Hepatocyte (in vitro differentiated cells): ENCODE measurements at regions not wholly inside any gene's neighbourhood (a gene's known extent, or its start where the extent isn't known, plus 50 kb on each side); places are given as distances from the start of the nearest gene placed in this dataset.
A peak's percentile ranks its signal among the peaks of the same experiment; 100 is the strongest.

Experiments used
- DNase-seq: peaks from one replicate; pipeline ENCODE4 v3.0.0-alpha.2; 2016; ENCODE audit warnings: low spot score
- H2AFZ ChIP-seq: fragments of 200-600 bp; sonication (generic); 2 replicates; pipeline ENCODE4 v1.6.0; 2016; ENCODE audit warnings: antibody characterized with exemption, mild to moderate bottlenecking
- H3K27ac ChIP-seq: fragments of 200-600 bp; sonication (generic); 2 replicates; pipeline ENCODE4 v1.5.1; 2016; ENCODE audit warnings: mild to moderate bottlenecking
- H3K27me3 ChIP-seq: fragments of 200-600 bp; sonication (generic); 2 replicates; pipeline ENCODE4 v1.6.1; 2016
- H3K36me3 ChIP-seq: fragments of 200-600 bp; sonication (generic); replicated peaks from 2 replicates; pipeline ENCODE4 v1.5.1; 2016; ENCODE audit warnings: low read depth; ENCODE audit not compliant: insufficient read depth
- H3K4me1 ChIP-seq: fragments of 200-600 bp; sonication (generic); 2 replicates; pipeline ENCODE4 v1.5.1; 2016; ENCODE audit warnings: mild to moderate bottlenecking, moderate library complexity; ENCODE audit not compliant: insufficient read depth
- H3K4me2 ChIP-seq: fragments of 200-600 bp; sonication (generic); 2 replicates; pipeline ENCODE4 v1.6.0; 2016
- H3K4me3 ChIP-seq: fragments of 200-600 bp; sonication (generic); 2 replicates; pipeline ENCODE4 v1.5.1; 2016; ENCODE audit warnings: mild to moderate bottlenecking
- H3K79me2 ChIP-seq: fragments of 200-600 bp; sonication (generic); 2 replicates; pipeline ENCODE4 v1.6.0; 2017; ENCODE audit warnings: mild to moderate bottlenecking
- H3K9me2 ChIP-seq: fragments of 200-600 bp; sonication (generic); replicated peaks from 2 replicates; pipeline ENCODE4 v1.6.0; 2017; ENCODE audit warnings: mild to moderate bottlenecking; ENCODE audit not compliant: insufficient read depth
- H3K9me3 ChIP-seq: fragments of 200-600 bp; sonication (generic); 2 replicates; pipeline ENCODE4 v1.5.1; 2016; ENCODE audit warnings: low read depth, mild to moderate bottlenecking
- H4K20me1 ChIP-seq: fragments of 200-600 bp; sonication (generic); 2 replicates; pipeline ENCODE4 v1.6.0; 2016; ENCODE audit warnings: mild to moderate bottlenecking; ENCODE audit not compliant: insufficient read depth, poor library complexity, severe bottlenecking
- EZH2 ChIP-seq: fragments of 200-600 bp; sonication (generic); IDR thresholded peaks from 2 replicates; pipeline ENCODE4 v1.6.1; 2016; ENCODE audit warnings: antibody characterized with exemption, mild to moderate bottlenecking, borderline replicate concordance
- EZH2phosphoT487 ChIP-seq: fragments of 200-600 bp; sonication (generic); IDR thresholded peaks from one replicate; pipeline ENCODE4 v1.6.1; 2018; ENCODE audit warnings: antibody characterized with exemption, mild to moderate bottlenecking, low read depth, moderate library complexity; ENCODE audit not compliant: unreplicated experiment, severe bottlenecking
- WGBS: methylation state at CpG from one replicate; pipeline ENCODE4 v1.1.6; 2016; ENCODE audit warnings: low lambda C conversion rate; ENCODE audit errors: missing lambda C conversion rate; 5-methylcytosine and 5-hydroxymethylcytosine counted together
- TF ChIP-seq, protein P1 (sequence below): fragments of 200-600 bp; sonication (generic); IDR thresholded peaks from 2 replicates; pipeline ENCODE4 v1.5.1; 2016; ENCODE audit warnings: antibody characterized with exemption, mild to moderate bottlenecking; ENCODE audit not compliant: poor library complexity

- Histone ChIP-seq H3K79me2 (no peaks in the 10 kb centered on the region), H3K27me3 (no peaks in the 10 kb centered on the region), H3K4me2 (no peak overlapping the region), H2AFZ (no peak overlapping the region), H3K9me3 (no peaks in the 10 kb centered on the region), H3K27ac (no peak overlapping the region), H3K36me3 (no peaks in the 10 kb centered on the region), H4K20me1 (no peaks in the 10 kb centered on the region), H3K4me3 (no peak overlapping the region), H3K4me1 (peaks cover 8% of the 10 kb centered on the region), H3K9me2 (no peaks in the 10 kb centered on the region)
- TF ChIP-seq EZH2, result no peak
- TF ChIP-seq, protein P1, sequence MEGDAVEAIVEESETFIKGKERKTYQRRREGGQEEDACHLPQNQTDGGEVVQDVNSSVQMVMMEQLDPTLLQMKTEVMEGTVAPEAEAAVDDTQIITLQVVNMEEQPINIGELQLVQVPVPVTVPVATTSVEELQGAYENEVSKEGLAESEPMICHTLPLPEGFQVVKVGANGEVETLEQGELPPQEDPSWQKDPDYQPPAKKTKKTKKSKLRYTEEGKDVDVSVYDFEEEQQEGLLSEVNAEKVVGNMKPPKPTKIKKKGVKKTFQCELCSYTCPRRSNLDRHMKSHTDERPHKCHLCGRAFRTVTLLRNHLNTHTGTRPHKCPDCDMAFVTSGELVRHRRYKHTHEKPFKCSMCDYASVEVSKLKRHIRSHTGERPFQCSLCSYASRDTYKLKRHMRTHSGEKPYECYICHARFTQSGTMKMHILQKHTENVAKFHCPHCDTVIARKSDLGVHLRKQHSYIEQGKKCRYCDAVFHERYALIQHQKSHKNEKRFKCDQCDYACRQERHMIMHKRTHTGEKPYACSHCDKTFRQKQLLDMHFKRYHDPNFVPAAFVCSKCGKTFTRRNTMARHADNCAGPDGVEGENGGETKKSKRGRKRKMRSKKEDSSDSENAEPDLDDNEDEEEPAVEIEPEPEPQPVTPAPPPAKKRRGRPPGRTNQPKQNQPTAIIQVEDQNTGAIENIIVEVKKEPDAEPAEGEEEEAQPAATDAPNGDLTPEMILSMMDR, result no peak
- TF ChIP-seq EZH2phosphoT487, result no peak
- 33% methylated on average over 5 of the region's 5 CpGs for WGBS
- DNase-seq, result no peak
These were observed 70.1 kb downstream of the ZNF641 start for GRCh38 chr12:48280572-48280971.

DNA sequence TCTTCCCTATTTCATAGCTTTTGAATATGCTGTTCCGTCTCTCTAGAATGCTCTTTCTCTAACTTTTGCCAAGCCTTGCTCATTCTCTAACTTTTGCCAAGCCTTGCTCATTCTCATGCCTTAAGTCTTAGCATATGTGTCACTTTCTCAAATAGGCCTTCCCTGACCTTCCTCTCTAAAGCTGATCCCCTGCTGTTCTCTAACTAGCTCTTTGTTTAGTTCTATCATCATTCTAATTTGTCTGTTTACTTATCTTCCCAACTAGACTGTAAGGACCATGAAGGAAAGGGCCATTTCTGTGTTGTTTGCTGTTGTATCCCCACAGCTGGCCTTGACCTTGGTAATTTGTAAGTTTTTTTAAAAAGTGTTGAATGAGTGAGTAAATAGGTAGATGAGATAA lies 71.1 kb downstream of the ZNF641 start:
- peak overlapping the region; percentile 10 for H2AFZ ChIP-seq
- H3K4me3 ChIP-seq, result no peak overlapping the region
- H3K79me2 ChIP-seq, result no peaks in the 10 kb centered on the region
- no peak overlapping the region for H3K4me2 ChIP-seq
- no peaks in the 10 kb centered on the region for H3K36me3 ChIP-seq
- H3K9me3 ChIP-seq, result no peaks in the 10 kb centered on the region
- TF ChIP-seq EZH2phosphoT487 (no peak), EZH2 (no peak)
- TF ChIP-seq, protein P1, result no peak
- no peaks in the 10 kb centered on the region for H4K20me1 ChIP-seq
- DNase-seq, result no peak
- peaks cover 8% of the 10 kb centered on the region for H3K4me1 ChIP-seq
- WGBS, result 62% methylated on average over 1 of the region's 1 CpG
- no peaks in the 10 kb centered on the region for H3K9me2 ChIP-seq
- no peaks in the 10 kb centered on the region for H3K27me3 ChIP-seq
- H3K27ac ChIP-seq, result peak overlapping the region; percentile 52

DNA sequence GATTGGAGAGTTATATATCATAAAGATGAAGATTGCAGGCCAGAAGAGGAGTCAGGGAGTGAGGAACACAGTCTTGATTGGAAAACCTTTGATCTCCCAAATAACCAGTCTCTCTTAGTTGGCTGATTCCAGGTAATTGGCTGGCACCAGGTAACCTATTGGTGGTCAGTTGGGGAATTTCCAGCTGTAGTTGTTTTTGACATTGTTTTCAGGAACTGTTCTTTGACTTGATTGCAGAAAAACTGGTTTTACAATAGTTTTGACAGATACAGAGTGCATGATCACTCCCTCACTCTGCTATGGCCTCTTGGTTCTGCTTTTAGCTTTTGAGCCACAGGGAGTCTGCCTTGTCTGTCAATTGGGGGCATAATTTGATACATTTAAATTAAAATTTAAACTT lies 71.6 kb downstream of the ZNF641 start:
- H3K79me2 ChIP-seq, result no peaks in the 10 kb centered on the region
- H3K4me2 ChIP-seq, result no peak overlapping the region
- H3K9me2 ChIP-seq, result no peaks in the 10 kb centered on the region
- DNase-seq, result no peak
- H3K9me3 ChIP-seq, result no peaks in the 10 kb centered on the region
- TF ChIP-seq, protein P1, result no peak
- TF ChIP-seq EZH2 (no peak), EZH2phosphoT487 (no peak)
- H3K36me3 ChIP-seq, result no peaks in the 10 kb centered on the region
- H3K27ac ChIP-seq, result peak overlapping the region; percentile 26
- no peaks in the 10 kb centered on the region for H3K27me3 ChIP-seq
- peak overlapping the region; percentile 10 for H2AFZ ChIP-seq
- H3K4me3 ChIP-seq, result no peak overlapping the region
- peaks cover 8% of the 10 kb centered on the region for H3K4me1 ChIP-seq
- H4K20me1 ChIP-seq, result no peaks in the 10 kb centered on the region

- Histone ChIP-seq H3K36me3 (no peaks in the 10 kb centered on the region), H3K4me1 (peaks cover 8% of the 10 kb centered on the region), H3K27ac (no peak overlapping the region), H3K79me2 (no peaks in the 10 kb centered on the region), H3K27me3 (no peaks in the 10 kb centered on the region), H2AFZ (no peak overlapping the region), H4K20me1 (no peaks in the 10 kb centered on the region), H3K9me2 (no peaks in the 10 kb centered on the region), H3K4me3 (no peak overlapping the region), H3K4me2 (no peak overlapping the region), H3K9me3 (no peaks in the 10 kb centered on the region)
- TF ChIP-seq EZH2phosphoT487 (no peak), EZH2 (no peak)
- TF ChIP-seq, protein P1, result no peak
- WGBS, result 72% methylated on average over 2 of the region's 2 CpGs
- DNase-seq, result no peak
These were observed 73.5 kb upstream of the OR10AD1 start for GRCh38 chr12:48276621-48277020.
